ENCODE measurements at regions not wholly inside any gene's neighbourhood (a gene's known extent, or its start where the extent isn't known, plus 50 kb on each side); places are given as distances from the start of the nearest gene placed in this dataset.

DNA sequence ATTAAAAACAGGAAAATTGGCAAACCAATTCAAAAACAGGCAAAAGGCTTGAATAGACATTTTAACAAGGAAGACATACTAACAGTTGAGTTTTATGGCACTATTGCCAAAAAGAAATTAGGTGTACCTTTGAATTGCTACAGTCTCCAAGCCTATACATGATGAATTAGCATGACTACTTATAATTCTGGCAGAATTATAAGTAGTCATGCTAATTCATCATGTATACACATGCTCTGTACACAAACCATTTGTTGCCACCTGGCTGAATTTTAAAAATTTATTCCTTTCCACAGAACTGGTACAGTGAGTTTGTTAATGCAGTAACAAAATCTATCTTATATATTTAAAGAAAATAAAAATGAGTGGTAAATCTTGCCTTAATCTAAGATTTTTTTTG is 1332.0 kb upstream of the CRIM1 start:
- no peak overlapping the region for H3K4me3 ChIP-seq (replicated peaks; ENCODE audit: low read depth, low read length)
- TF ChIP-seq, protein P1, sequence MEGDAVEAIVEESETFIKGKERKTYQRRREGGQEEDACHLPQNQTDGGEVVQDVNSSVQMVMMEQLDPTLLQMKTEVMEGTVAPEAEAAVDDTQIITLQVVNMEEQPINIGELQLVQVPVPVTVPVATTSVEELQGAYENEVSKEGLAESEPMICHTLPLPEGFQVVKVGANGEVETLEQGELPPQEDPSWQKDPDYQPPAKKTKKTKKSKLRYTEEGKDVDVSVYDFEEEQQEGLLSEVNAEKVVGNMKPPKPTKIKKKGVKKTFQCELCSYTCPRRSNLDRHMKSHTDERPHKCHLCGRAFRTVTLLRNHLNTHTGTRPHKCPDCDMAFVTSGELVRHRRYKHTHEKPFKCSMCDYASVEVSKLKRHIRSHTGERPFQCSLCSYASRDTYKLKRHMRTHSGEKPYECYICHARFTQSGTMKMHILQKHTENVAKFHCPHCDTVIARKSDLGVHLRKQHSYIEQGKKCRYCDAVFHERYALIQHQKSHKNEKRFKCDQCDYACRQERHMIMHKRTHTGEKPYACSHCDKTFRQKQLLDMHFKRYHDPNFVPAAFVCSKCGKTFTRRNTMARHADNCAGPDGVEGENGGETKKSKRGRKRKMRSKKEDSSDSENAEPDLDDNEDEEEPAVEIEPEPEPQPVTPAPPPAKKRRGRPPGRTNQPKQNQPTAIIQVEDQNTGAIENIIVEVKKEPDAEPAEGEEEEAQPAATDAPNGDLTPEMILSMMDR (IDR thresholded peaks at IDR 0.05; ENCODE audit: low read depth, low read length, missing control alignments) = no peak
- DNase-seq (ENCODE audit: extremely low read depth, low read depth) = no peak

DNA sequence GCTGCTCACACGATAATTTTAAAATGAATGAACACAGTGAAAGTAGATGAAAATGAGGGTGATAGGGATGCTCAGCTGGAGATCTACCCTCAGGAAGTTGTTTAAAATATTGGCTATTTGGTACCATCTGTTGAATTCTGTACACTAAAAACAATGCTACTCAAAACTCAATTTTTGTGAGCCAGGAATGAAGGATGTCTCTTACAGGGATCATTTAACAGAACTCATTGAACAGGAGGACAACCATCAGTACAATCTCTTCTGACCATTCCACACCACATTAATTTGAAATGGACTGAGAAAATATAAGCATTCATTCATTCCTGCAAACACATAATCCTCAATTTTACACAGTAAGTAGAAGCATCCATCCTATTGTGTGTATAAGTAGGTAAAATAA is 1355.1 kb upstream of the CRIM1 start:
- H3K4me3 ChIP-seq (replicated peaks; ENCODE audit: low read depth, low read length) = no peak overlapping the region
- TF ChIP-seq, protein P1 (IDR thresholded peaks at IDR 0.05; ENCODE audit: low read depth, low read length, missing control alignments) = no peak
- no peak for DNase-seq (ENCODE audit: extremely low read depth, low read depth)

DNA sequence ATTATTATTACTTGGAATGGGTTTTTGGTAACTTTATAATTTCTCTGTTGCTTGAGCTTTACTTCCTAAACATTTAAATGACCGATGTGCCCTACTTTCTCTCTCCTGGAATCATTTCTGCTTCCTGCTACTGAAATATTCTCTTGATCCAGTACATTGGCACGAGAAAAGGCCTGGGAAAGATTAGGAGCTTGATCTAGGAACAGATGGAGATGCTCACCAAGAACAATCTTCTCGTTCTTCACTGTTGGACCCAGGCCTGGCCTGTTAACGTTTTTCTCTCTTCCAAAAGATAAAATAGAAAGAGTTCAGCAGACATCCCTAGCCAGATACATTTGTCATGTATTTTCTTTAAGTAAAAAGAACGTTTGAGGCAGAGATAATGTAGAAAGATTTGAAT is 1356.8 kb upstream of the CRIM1 start:
- H3K4me3 ChIP-seq (replicated peaks; ENCODE audit: low read depth, low read length) = no peak overlapping the region
- TF ChIP-seq, protein P1 (IDR thresholded peaks at IDR 0.05; ENCODE audit: low read depth, low read length, missing control alignments) = no peak
- DNase-seq (ENCODE audit: extremely low read depth, low read depth) = no peak

DNA sequence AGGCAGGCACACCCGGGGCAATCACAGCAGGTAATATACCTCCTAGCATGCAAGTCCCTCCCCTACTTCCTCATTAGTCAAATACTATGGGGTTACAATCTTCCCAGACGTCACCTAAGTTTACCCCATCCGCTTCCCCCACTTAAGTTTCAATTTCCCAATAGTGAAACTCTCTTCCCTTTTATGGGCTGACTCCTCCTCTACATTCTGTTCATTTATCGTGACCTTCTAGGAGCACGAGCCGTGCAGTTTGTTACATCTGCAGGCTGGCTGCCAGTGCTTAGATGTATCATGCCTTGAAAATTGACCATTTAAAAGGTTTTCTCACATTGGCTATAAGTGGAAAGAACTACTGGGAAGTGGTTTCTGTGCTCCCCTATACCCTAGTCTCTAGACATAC is 1357.8 kb upstream of the CRIM1 start:
- no peak overlapping the region for H3K4me3 ChIP-seq (replicated peaks; ENCODE audit: low read depth, low read length)
- no peak for DNase-seq (ENCODE audit: extremely low read depth, low read depth)
- TF ChIP-seq, protein P1 (IDR thresholded peaks at IDR 0.05; ENCODE audit: low read depth, low read length, missing control alignments) = no peak

DNA sequence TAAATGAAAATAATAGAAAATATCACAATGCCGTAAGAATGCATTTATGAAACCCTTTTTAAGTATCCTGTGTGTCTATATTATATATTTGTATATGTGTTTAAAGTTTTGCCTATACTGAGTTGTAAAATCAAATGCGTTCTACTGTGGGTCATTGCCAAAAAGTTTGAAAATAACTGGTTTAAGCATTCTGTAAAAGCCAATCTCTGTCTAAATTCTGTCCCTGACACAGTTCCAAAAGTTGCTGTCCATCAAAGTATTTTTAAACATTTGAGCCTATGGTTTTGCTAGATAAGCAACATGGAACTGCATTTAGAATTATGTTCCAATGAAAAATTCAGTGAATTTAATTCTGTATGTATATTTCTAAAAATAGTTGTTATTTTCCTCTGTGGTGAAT is 1360.4 kb upstream of the CRIM1 start:
- TF ChIP-seq, protein P1 (IDR thresholded peaks at IDR 0.05; ENCODE audit: low read depth, low read length, missing control alignments) = no peak
- DNase-seq (ENCODE audit: extremely low read depth, low read depth) = no peak
- H3K4me3 ChIP-seq (replicated peaks; ENCODE audit: low read depth, low read length) = no peak overlapping the region

DNA sequence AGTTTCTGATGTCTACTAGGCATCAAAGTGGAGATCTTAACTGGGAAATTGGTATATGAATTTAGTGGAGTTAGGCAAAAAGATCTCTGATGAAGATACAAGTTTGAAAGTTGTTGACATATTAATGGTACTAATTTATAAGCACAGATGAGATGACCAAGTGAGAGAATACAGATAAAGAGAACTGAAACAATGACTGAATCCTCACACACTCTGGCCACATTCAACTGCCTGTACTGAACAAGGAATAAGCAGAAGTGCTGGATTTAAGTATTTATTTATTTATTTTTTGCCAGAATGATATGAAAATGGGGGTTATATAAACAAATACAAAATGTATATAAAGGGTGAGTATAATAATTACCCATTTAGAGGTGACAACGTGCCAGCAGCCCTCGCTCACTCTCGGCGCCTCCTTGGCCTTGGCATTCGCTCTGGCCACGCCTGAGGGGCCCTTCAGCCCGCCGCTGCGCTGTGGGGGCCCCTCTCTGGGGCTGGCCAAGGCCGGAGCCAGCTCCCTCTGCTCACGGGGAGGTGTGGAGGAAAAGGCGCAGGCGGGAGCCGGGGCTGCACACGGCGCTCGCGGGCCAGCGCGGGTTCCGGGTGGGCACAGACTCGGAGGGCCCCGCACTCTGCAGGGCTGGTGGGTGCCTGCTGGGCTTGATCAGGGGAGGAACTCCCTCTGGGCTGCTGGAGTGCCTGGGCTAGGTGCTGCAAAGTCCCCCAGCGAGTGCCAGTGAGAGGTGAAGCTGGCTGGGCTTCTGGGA is 1363.9 kb upstream of the CRIM1 start:
- TF ChIP-seq, protein P1 (IDR thresholded peaks at IDR 0.05; ENCODE audit: low read depth, low read length, missing control alignments) = no peak
- no peak for DNase-seq (ENCODE audit: extremely low read depth, low read depth)
- no peak overlapping the region for H3K4me3 ChIP-seq (replicated peaks; ENCODE audit: low read depth, low read length)

DNA sequence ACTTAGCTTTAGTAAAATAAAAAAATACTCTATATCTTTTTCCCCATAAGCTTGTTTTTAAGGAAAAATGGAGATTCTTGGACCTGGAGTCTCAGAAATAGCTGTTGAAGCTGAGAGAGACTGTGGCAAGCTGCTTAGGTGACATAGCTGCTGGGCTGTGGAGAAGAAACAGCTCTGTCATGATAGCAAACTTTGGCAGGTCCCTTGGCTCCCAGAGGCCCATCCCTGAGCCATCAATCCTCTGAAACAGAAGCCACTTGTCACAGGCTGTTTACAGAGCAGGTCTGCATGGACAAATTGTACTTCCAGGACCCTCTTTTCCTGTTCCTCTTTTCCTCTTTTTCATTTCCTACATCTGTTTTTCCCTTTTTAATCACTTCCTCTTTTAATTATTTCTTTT is 1370.1 kb upstream of the CRIM1 start:
- no peak for DNase-seq (ENCODE audit: extremely low read depth, low read depth)
- no peak overlapping the region for H3K4me3 ChIP-seq (replicated peaks; ENCODE audit: low read depth, low read length)
- TF ChIP-seq, protein P1 (IDR thresholded peaks at IDR 0.05; ENCODE audit: low read depth, low read length, missing control alignments) = no peak

Data from HFF-Myc (cell line).